GM21717 (cell line): ENCODE measurements at regions not wholly inside any gene's neighbourhood (a gene's known extent, or its start where the extent isn't known, plus 50 kb on each side); places are given as distances from the start of the nearest gene placed in this dataset.
"Not testable (repeated sequence)": the region's sequence is repeated elsewhere in the genome, so short reads cannot be mapped to it uniquely, and the experiment has no call there.

Experiments
- ATAC-seq: cut with Tn5 transposase; IDR thresholded peaks from one replicate; pipeline ENCODE4 v1.9.1; 2021; ENCODE audit warnings: mild to moderate bottlenecking, moderate library complexity; ENCODE audit not compliant: unreplicated experiment

DNA sequence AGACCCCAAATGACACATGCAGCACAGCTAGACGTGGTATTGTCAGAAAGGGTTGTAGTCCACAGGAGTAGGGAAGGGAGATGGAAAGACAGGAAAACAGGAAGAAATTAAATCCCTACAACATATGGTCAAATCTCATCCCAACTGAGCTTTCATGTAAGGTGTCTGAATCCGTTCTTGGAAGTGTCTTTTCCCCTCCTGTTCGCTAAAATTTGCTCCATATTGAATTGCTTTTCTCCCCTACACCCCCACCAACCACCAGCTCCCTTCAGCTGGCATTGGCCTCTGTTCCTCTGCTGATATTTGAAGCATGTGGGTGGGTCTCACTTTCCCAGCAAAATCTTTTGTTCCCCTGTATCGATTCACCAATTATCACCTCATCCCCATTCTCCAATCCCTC lies 376.2 kb upstream of the WWC1 start:
- ATAC-seq = no peak

GRCh38 chr5:167916261-167916691 lies 375.2 kb upstream of the WWC1 start:
- no peak for ATAC-seq

- ATAC-seq = no peak
These were observed 374.7 kb upstream of the WWC1 start for GRCh38 chr5:167916706-167917105.

- ATAC-seq = no peak
These were observed 373.1 kb upstream of the WWC1 start for GRCh38 chr5:167918184-167918812.

GRCh38 chr5:167918813-167919483 lies 372.5 kb upstream of the WWC1 start:
- ATAC-seq = no peak

GRCh38 chr5:167920589-167920988 lies 370.9 kb upstream of the WWC1 start:
- no peak for ATAC-seq

DNA sequence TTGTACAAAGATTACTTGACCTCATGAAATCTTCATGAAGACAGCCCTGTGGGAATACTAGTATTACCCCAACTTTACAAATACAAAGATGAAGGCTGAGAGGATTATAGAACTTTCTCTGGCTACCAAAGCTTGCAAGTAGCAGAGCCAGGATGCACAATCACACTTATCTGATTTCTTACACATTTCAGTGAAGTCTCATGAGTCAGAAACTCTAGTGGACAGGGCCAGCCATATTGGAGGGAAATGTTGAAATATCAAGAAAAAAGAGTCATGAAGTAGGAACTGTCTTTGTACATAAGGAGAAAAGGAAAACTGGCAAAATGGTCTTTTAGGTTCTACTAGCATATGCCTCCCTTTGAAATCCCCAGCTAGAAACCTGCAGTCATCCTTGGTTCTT lies 369.6 kb upstream of the WWC1 start:
- ATAC-seq = no peak

DNA sequence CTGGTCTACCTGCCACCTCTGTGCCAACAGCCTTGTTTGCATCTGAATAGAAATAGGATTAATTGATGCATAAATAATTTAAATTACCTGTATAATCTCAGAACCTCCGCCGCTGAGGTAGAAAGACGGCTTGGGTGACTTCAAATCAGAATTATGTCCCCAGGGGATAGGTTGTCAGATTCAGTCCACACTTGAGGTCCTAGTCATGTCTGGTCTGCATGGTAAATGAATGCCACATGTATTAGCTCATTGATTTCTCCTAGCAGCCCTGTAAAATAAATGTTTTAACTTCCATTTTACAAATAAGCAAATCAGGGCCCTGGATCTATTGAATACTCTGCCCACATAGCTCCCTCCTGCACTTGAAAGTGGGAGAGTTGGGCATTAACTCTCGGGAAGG lies 368.0 kb upstream of the WWC1 start:
- no peak for ATAC-seq

DNA sequence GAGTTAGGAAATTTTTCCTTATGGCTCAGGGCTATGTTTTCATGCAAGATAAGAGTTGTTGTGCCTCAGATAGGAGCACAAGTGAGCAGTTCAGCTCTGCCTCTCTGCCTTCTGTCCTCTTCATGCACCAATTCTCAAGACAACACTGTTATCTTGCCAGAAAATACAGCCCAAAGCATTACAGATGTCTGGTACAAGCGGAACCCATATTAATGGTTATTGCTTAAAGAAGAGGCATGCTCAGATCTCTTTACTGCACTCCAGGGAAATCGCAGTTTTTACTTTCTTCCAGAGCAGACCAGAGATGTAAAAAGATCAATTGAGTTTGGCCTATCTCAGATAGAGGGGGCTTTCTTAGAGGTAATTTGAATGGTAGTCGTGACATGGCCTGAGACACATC lies 361.6 kb upstream of the WWC1 start:
- ATAC-seq = no peak

DNA sequence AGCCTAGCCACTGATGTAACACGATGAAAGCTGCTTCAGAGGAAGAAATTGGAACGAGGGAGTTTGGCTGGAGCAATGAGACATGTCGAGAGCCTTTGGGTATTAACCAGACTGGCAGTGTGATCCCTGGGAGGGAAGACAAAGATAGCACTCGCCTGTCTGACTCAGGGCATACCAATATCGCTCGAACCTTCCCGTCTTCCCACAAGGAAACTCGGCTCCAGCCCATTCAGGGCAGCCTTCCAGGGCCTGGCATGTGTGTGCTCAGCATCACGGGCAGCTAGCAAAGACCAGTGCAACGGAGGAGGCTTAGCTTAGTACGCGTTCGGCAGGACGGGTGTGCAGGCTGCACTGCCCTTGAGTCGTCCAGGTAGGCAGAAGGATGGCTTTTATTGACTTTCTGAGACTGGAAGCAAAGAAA lies 356.9 kb upstream of the WWC1 start:
- no peak for ATAC-seq

DNA sequence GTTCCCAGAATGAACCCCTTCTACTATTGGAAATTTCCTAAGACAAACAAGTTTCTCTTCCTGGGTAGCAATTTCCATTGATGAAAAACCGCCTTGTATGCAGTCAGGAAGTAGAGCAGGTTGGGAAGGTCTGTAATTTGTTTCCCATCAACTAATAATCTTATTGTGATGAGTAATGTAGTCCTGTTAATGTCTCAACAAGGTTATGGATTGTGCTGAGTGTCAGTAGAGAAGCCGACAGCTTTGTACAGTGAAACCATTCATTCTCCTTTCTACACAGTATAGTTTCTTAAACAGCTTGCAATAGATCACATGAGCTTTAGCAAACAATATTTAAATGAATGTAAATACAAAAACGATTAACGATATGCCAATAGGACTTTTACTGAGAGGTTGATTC lies 355.4 kb upstream of the WWC1 start:
- no peak for ATAC-seq

- no peak for ATAC-seq
These were observed 354.4 kb upstream of the WWC1 start for GRCh38 chr5:167936944-167937634.

DNA sequence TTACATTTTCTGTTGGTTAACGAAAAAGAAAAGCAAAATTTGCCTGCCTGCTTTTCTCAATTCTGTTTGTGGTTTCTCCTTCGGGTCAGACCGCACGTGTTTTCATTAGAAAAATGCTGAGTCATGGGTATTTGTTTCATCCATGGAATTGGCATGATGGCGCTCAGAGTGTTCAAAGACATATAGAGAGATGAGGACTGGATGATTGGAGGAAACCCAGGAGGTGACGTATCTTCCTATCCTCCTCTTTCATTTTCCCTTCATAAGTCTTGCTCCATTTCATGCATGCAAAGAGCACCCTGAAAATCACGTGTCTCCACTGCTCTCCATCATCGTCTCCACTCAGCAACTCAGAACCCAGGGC lies 353.8 kb upstream of the WWC1 start:
- no peak for ATAC-seq

- no peak for ATAC-seq
These were observed 351.8 kb upstream of the WWC1 start for GRCh38 chr5:167939686-167940085.

- no peak for ATAC-seq
These were observed 350.5 kb upstream of the WWC1 start for GRCh38 chr5:167940911-167941310.

- ATAC-seq = not testable (repeated sequence)
These were observed 349.9 kb upstream of the WWC1 start for GRCh38 chr5:167941556-167941955.

- ATAC-seq = no peak
These were observed 348.1 kb upstream of the WWC1 start for GRCh38 chr5:167943343-167943742.

DNA sequence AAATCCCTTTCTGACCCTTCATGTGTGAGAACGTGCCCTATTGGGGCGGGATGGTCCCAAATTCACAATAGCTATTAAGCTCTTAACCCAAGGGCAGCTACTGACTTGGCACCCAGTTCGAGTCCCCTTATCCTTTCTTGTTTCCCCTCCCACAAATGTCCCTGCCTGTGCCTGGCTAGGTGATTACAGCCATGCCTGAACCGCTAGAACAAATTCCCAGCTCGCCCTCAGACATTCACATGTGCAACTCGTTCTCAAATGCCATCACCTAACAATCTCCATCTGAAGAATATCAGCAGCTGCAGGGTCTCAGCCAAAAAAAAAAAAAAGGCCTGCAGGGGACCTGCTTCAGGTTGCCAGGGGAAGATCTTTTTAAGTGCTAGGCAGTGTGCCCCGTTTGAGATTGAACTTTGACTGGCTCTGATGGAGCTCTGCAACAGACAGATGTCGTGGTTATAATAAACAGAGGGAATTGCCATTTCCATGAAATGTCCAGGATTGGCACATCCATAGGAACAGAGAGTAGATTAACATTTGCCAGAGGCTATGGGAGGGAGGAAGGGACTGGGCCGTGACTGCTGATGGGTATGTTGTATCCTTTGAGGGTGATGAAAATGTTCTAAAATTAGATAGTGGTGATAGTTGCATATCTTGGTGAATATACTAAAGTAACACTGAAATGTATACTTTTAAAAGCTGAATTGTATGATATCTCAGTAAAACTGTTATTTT lies 347.2 kb upstream of the WWC1 start:
- no peak for ATAC-seq

DNA sequence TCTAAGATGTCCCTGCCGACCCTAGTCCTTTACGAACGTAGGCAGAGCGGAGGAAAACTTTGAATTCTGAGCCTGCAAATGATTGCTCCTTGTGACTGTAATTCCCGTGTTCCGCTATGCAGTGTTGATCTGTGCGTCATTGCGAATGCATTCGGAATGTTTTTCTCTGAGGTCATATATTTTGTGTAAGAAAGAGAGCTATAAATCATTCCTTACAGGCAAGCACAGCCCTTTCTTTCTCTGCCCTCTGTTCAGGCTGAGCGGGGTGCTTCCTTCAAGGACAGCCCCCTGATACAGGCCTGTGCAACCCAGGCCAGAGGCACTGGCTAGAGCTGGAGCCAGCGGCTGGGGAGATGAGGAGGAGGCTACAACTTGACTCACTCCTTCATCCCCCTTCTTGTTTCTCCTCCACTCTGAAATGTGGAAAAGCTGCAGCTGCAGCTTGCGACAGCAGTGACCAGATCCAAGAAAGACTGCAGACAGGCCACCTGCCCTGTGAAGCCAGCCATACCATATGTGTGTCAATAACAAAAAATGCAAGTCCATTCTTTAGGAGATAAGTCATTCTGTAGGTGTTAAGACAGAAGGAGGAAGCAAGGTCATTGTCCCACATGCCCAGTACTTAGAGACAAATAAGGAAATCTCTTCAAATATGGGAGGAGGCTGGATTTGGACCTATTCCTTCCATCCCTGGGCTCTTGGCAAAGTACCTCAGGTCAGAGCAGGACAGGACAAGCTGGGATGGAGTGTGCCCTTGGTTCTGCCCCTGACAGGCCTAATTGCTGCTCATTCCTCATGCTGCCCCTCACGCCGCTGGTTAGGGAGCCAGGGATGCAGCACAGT lies 345.7 kb upstream of the WWC1 start:
- no peak for ATAC-seq

GRCh38 chr5:167947306-167947705 lies 344.1 kb upstream of the WWC1 start:
- ATAC-seq = no peak

GRCh38 chr5:167948251-167948650 lies 343.2 kb upstream of the WWC1 start:
- no peak for ATAC-seq
